HEK293T (cell line): ENCODE measurements at regions not wholly inside any gene's neighbourhood (a gene's known extent, or its start where the extent isn't known, plus 50 kb on each side); places are given as distances from the start of the nearest gene placed in this dataset.

Source experiments
- ARNT ChIP-seq: fragments of 450-650 bp; IDR thresholded peaks from 2 replicates; pipeline ENCODE4 v1.6.1; 2017; ENCODE audit warnings: mild to moderate bottlenecking
- BHLHE40 ChIP-seq: fragments of 450-650 bp; IDR thresholded peaks from 2 replicates; pipeline ENCODE4 v1.6.1; 2016; ENCODE audit warnings: mild to moderate bottlenecking, moderate library complexity, borderline replicate concordance
- FOXK2 ChIP-seq: fragments of 450-650 bp; IDR thresholded peaks from 2 replicates; pipeline ENCODE4 v1.6.1; 2016; ENCODE audit warnings: mild to moderate bottlenecking
- HDGF ChIP-seq: fragments of 450-650 bp; IDR thresholded peaks from 2 replicates; pipeline ENCODE4 v1.6.1; 2017; ENCODE audit warnings: antibody characterized with exemption, borderline replicate concordance
- SP1 ChIP-seq: fragments of 450-650 bp; IDR thresholded peaks from 2 replicates; pipeline ENCODE4 v1.6.1; 2017
- TARDBP ChIP-seq: fragments of 450-650 bp; IDR thresholded peaks from 2 replicates; pipeline ENCODE4 v1.6.1; 2016
- ZNF384 ChIP-seq: fragments of 450-650 bp; IDR thresholded peaks from 2 replicates; pipeline ENCODE4 v1.6.1; 2016

DNA sequence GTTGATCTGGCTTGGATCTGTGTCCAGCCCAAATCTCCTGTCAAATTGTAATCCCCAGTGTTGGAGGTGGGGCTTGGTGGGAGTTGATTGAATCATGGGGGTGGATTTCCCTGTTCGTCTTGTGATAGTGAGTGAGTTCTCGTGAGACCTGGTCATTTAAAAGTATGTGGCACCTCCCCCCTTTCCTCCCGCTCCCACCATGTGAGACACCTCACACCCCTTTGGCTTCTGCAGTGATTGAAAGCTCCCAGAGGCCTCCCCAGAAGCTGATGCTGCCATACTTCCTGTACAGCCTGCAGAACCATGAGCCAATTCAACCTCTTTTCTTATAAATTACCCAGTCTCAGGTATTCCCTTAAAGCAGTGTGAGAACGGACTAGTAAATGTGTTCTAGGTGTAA lies 117.3 kb upstream of the PTCH1 start:
- TF ChIP-seq ARNT, result no peak
- no peak for TF ChIP-seq ZNF384
- TF ChIP-seq TARDBP, result no peak
- no peak for TF ChIP-seq HDGF
- TF ChIP-seq FOXK2, result no peak
- TF ChIP-seq BHLHE40, result no peak
- TF ChIP-seq SP1, result no peak
